DND-41 (cell line): ENCODE measurements at regions not wholly inside any gene's neighbourhood (a gene's known extent, or its start where the extent isn't known, plus 50 kb on each side); places are given as distances from the start of the nearest gene placed in this dataset.

Experiments used
- CTCF ChIP-seq: IDR thresholded peaks from 2 replicates; pipeline ENCODE4 v1.5.1; 2012; ENCODE audit warnings: borderline replicate concordance, low read length, moderate library complexity, mild to moderate bottlenecking; ENCODE audit not compliant: poor library complexity, severe bottlenecking; ENCODE audit errors: extremely low read depth
- EZH2 ChIP-seq: IDR thresholded peaks from 3 replicates; pipeline ENCODE4 v1.6.1; 2012; ENCODE audit warnings: borderline replicate concordance, low read depth, mild to moderate bottlenecking, moderate library complexity, low read length, inconsistent platforms; ENCODE audit not compliant: severe bottlenecking

DNA sequence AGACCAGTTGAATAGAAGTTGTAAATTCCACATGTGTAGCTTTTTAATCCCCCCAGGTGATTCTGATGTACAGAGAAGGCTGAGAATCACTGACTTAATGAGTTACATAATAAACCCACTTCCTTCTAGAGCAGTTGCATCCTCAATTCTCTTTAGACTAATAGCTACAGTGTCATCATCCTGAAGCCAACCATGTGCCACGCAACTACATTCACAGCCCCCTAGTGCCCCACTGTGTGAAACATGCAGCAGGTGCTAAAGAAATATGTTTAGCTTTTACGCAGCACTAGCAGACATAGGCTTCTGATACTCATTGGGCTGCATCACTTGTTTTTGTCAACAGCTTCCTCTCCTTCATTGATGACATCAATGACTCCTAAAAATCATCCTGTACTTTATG lies 1168.3 kb downstream of the BCL11B start:
- peak; percentile 71 for TF ChIP-seq CTCF
- no peak for TF ChIP-seq EZH2
